H9 (cell line): ENCODE measurements at regions not wholly inside any gene's neighbourhood (a gene's known extent, or its start where the extent isn't known, plus 50 kb on each side); places are given as distances from the start of the nearest gene placed in this dataset.

Source experiments
- DNase-seq: peaks from one replicate; pipeline ENCODE4 v3.0.0-alpha.2; 2017
- H2AFZ ChIP-seq: one replicate; pipeline ENCODE4 v1.6.1; 2013; ENCODE audit warnings: mild to moderate bottlenecking, low read length, control low read depth, moderate library complexity
- H2AK5ac ChIP-seq: 2 replicates; pipeline ENCODE4 v1.6.1; 2013; ENCODE audit warnings: low read length, control low read depth, mixed read lengths; ENCODE audit not compliant: insufficient read length
- H2BK120ac ChIP-seq: one replicate; pipeline ENCODE4 v1.6.1; 2013; ENCODE audit warnings: low read depth, mild to moderate bottlenecking, low read length, control low read depth, inconsistent platforms; ENCODE audit not compliant: poor library complexity, severe bottlenecking
- H2BK12ac ChIP-seq: 2 replicates; pipeline ENCODE4 v1.6.1; 2013; ENCODE audit warnings: low read length, control low read depth, mixed read lengths, low read depth; ENCODE audit not compliant: insufficient read length
- H2BK15ac ChIP-seq: 2 replicates; pipeline ENCODE4 v1.6.1; 2013; ENCODE audit warnings: low read depth, low read length, control low read depth
- H2BK20ac ChIP-seq: one replicate; pipeline ENCODE4 v1.6.1; 2013; ENCODE audit warnings: low read depth, mild to moderate bottlenecking, low read length, control low read depth, inconsistent platforms; ENCODE audit not compliant: poor library complexity, severe bottlenecking
- H2BK5ac ChIP-seq: 2 replicates; pipeline ENCODE4 v1.6.1; 2013; ENCODE audit warnings: low read length, control low read depth, mixed read lengths; ENCODE audit not compliant: insufficient read length
- H3K14ac ChIP-seq: 2 replicates; pipeline ENCODE4 v1.6.1; 2013; ENCODE audit warnings: low read length, control low read depth; ENCODE audit not compliant: insufficient read depth
- H3K18ac ChIP-seq: 2 replicates; pipeline ENCODE4 v1.6.1; 2013; ENCODE audit warnings: low read depth, mild to moderate bottlenecking, mixed read lengths, low read length, control low read depth; ENCODE audit not compliant: insufficient read length
- H3K23ac ChIP-seq: 2 replicates; pipeline ENCODE4 v1.6.1; 2013; ENCODE audit warnings: low read length, control low read depth, mixed read lengths, low read depth; ENCODE audit not compliant: insufficient read length
- H3K23me2 ChIP-seq: 2 replicates; pipeline ENCODE4 v1.6.1; 2013; ENCODE audit warnings: low read depth, mild to moderate bottlenecking, mixed read lengths, low read length, control low read depth; ENCODE audit not compliant: insufficient read length, poor library complexity, severe bottlenecking
- H3K27ac ChIP-seq: 2 replicates; pipeline ENCODE4 v1.5.1; 2013; ENCODE audit warnings: low read length, control low read depth, mixed read lengths, low read depth; ENCODE audit not compliant: insufficient read length
- H3K27me3 ChIP-seq: 2 replicates; pipeline ENCODE4 v1.6.1; 2013; ENCODE audit warnings: low read length, control low read depth, inconsistent platforms; ENCODE audit not compliant: insufficient read depth
- H3K4ac ChIP-seq: 2 replicates; pipeline ENCODE4 v1.6.1; 2013; ENCODE audit warnings: low read depth, mild to moderate bottlenecking, control low read depth, inconsistent platforms, low read length, moderate library complexity
- H3K4me1 ChIP-seq: 2 replicates; pipeline ENCODE4 v1.6.1; 2013; ENCODE audit warnings: low read length, control low read depth, inconsistent platforms; ENCODE audit not compliant: insufficient read depth
- H3K4me2 ChIP-seq: 2 replicates; pipeline ENCODE4 v1.6.1; 2013; ENCODE audit warnings: low read length, control low read depth, mixed read lengths; ENCODE audit not compliant: insufficient read length, insufficient read depth
- H3K56ac ChIP-seq: 2 replicates; pipeline ENCODE4 v1.6.1; 2013; ENCODE audit warnings: low read depth, mild to moderate bottlenecking, mixed read lengths, low read length, control low read depth; ENCODE audit not compliant: insufficient read length
- H3K79me1 ChIP-seq: 2 replicates; pipeline ENCODE4 v1.6.1; 2013; ENCODE audit warnings: low read depth, mild to moderate bottlenecking, moderate library complexity, low read length, control low read depth, inconsistent platforms; ENCODE audit not compliant: insufficient read depth, poor library complexity, severe bottlenecking
- H3K79me2 ChIP-seq: 2 replicates; pipeline ENCODE4 v1.6.1; 2013; ENCODE audit warnings: low read length, control low read depth, inconsistent platforms; ENCODE audit not compliant: insufficient read depth
- H3K9ac ChIP-seq: 2 replicates; pipeline ENCODE4 v1.6.1; 2013; ENCODE audit warnings: low read length, control low read depth, mixed read lengths; ENCODE audit not compliant: insufficient read length; ENCODE audit errors: extremely low read depth
- H3K9me3 ChIP-seq: one replicate; pipeline ENCODE4 v1.6.1; 2013; ENCODE audit warnings: low read depth, low read length, inconsistent platforms; ENCODE audit not compliant: control insufficient read depth
- H3T11ph ChIP-seq: one replicate; pipeline ENCODE4 v1.6.1; 2013; ENCODE audit warnings: mild to moderate bottlenecking, low read length, control low read depth, inconsistent platforms
- H4K20me1 ChIP-seq: one replicate; pipeline ENCODE4 v1.6.1; 2013; ENCODE audit not compliant: control insufficient read depth, insufficient read length, insufficient read depth
- H4K5ac ChIP-seq: 2 replicates; pipeline ENCODE4 v1.6.1; 2013; ENCODE audit warnings: low read depth, mild to moderate bottlenecking, mixed read lengths, low read length, control low read depth; ENCODE audit not compliant: insufficient read length
- H4K8ac ChIP-seq: replicated peaks from 2 replicates; pipeline ENCODE4 v1.6.1; 2013; ENCODE audit warnings: low read length, control low read depth, mixed read lengths, low read depth; ENCODE audit not compliant: insufficient read length
- H4K91ac ChIP-seq: 2 replicates; pipeline ENCODE4 v1.6.1; 2013; ENCODE audit warnings: low read depth, mild to moderate bottlenecking, moderate library complexity, mixed read lengths, low read length, control low read depth; ENCODE audit not compliant: insufficient read length
- H3K27ac Mint-ChIP-seq, 3 experiments: 2 replicates in 2 of 3; 3 replicates in 1 of 3; pipeline ENCODE4 v1.8.0; 2020 to 2021; ENCODE audit warnings: mixed read lengths in 3 of 3, mild to moderate bottlenecking in 1 of 3, moderate library complexity in 1 of 3
- H3K27me3 Mint-ChIP-seq: 2 replicates; pipeline ENCODE4 v1.8.0; 2021; ENCODE audit warnings: low read depth, mild to moderate bottlenecking, moderate library complexity, mixed read lengths
- H3K36me3 Mint-ChIP-seq, 3 experiments: 2 replicates in 2 of 3; 3 replicates in 1 of 3; pipeline ENCODE4 v1.8.0; 2020 to 2021; ENCODE audit warnings: low read depth in 3 of 3, mixed read lengths in 3 of 3; ENCODE audit not compliant: insufficient read depth in 1 of 3
- H3K4me1 Mint-ChIP-seq, 2 experiments: 2 replicates each; pipeline ENCODE4 v1.8.0; 2020; ENCODE audit warnings: mixed read lengths in 2 of 2
- H3K4me3 Mint-ChIP-seq, 2 experiments: 2 replicates in 1 of 2; 3 replicates in 1 of 2; pipeline ENCODE4 v1.8.0; 2020 to 2021; ENCODE audit warnings: mild to moderate bottlenecking in 2 of 2, mixed read lengths in 2 of 2, moderate library complexity in 1 of 2
- H3K9me3 Mint-ChIP-seq, 2 experiments: 2 replicates in 1 of 2; 3 replicates in 1 of 2; pipeline ENCODE4 v1.8.0; 2020; ENCODE audit warnings: mild to moderate bottlenecking in 2 of 2, mixed read lengths in 2 of 2, moderate library complexity in 1 of 2
- WGBS: extraction: QIAGEN DNeasy Blood & Tissue Kit; methylation state at CpG from one replicate; pipeline ENCODE4 v1.1.7; 2013; ENCODE audit warnings: missing lambda C conversion rate, low lambda C conversion rate, mixed read lengths; ENCODE audit not compliant: insufficient read length; ENCODE audit errors: extremely low coverage; 5-methylcytosine and 5-hydroxymethylcytosine counted together
- TF ChIP-seq, protein P1 (sequence below): fragments of 200-600 bp; sonication (generic); conservative IDR thresholded peaks from 3 replicates; pipeline ENCODE4 v1.8.0; 2021; ENCODE audit warnings: antibody characterized with exemption, mild to moderate bottlenecking

DNA sequence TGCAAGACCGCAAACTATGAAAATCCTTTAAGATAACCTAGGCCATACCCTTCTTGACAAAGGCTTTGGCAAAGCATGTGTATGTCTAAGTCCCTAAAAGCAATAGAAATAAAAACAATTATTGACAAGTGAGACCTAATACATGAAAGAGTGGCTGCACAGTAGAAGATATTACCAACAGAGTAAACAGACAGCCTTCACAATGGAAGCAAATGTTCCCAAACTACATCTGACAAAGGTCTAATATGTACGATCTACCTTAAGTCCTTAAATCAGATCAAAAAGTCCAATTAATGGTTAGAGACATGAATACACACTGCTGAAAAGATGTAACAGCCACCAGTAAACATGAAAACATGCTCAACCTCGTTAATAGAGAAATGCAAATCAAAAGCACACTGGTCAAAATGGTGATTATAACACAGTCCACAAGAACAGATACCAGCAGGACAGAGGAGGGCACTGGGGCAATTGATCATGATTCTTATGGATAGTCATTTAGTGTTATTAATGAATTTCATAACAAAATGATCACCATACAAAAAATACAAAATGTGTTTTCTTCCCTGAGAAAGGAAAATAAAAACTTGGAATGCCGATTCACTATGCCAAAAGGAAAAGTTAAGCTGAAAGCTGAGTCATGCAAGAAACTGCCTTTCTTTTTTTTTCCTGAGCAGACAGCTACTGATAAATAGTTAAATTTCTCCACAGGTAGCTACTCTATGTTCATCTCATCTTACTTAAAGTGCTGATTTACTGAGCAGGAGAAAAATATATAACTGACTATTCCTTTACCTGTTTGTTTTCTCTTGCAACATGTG is 102.6 kb upstream of the VPREB1 start:
- no peak overlapping the region for H3K4me2 ChIP-seq
- no peak overlapping the region for H2BK15ac ChIP-seq
- no peak overlapping the region for H3K4ac ChIP-seq
- H3K18ac ChIP-seq, result no peak overlapping the region
- no peaks in the 10 kb centered on the region; a peak in 1 of 7 replicates for H3K36me3 Mint-ChIP-seq
- H2AFZ ChIP-seq, result no peak overlapping the region
- no peak for DNase-seq
- H2AK5ac ChIP-seq, result no peak overlapping the region
- no peaks in the 10 kb centered on the region for H4K20me1 ChIP-seq
- no peaks in the 10 kb centered on the region for H3K4me1 ChIP-seq
- no peak overlapping the region for H2BK12ac ChIP-seq
- TF ChIP-seq, protein P1, sequence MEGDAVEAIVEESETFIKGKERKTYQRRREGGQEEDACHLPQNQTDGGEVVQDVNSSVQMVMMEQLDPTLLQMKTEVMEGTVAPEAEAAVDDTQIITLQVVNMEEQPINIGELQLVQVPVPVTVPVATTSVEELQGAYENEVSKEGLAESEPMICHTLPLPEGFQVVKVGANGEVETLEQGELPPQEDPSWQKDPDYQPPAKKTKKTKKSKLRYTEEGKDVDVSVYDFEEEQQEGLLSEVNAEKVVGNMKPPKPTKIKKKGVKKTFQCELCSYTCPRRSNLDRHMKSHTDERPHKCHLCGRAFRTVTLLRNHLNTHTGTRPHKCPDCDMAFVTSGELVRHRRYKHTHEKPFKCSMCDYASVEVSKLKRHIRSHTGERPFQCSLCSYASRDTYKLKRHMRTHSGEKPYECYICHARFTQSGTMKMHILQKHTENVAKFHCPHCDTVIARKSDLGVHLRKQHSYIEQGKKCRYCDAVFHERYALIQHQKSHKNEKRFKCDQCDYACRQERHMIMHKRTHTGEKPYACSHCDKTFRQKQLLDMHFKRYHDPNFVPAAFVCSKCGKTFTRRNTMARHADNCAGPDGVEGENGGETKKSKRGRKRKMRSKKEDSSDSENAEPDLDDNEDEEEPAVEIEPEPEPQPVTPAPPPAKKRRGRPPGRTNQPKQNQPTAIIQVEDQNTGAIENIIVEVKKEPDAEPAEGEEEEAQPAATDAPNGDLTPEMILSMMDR, result no peak
- H3K9ac ChIP-seq, result no peak overlapping the region
- no peak overlapping the region for H3T11ph ChIP-seq
- H3K79me2 ChIP-seq, result no peaks in the 10 kb centered on the region
- no peak overlapping the region for H2BK120ac ChIP-seq
- no peak overlapping the region for H4K5ac ChIP-seq
- no CpG with 5 or more reads among the region's 4 CpGs for WGBS
- H4K91ac ChIP-seq, result no peak overlapping the region
- no peak overlapping the region for H3K56ac ChIP-seq
- no peaks in the 10 kb centered on the region for H3K79me1 ChIP-seq
- no peak overlapping the region for H3K23ac ChIP-seq
- H3K27ac Mint-ChIP-seq, result peak overlapping the region in 1 of 3 experiments; percentile 93; a peak in 3 of 7 replicates
- peaks cover 92% of the 10 kb centered on the region for H3K27me3 Mint-ChIP-seq
- H3K27me3 ChIP-seq, result peaks cover 14% of the 10 kb centered on the region
- H2BK20ac ChIP-seq, result no peak overlapping the region
- no peak overlapping the region for H2BK5ac ChIP-seq
- no peak overlapping the region for H3K14ac ChIP-seq
- H3K4me3 Mint-ChIP-seq, result no peak overlapping the region; a peak in 1 of 5 replicates
- no peak overlapping the region for H3K27ac ChIP-seq
- no peak overlapping the region for H4K8ac ChIP-seq
- H3K9me3 Mint-ChIP-seq, result peaks cover 0 to 7% of the 10 kb centered on the region in 2 experiments; a peak in 3 of 5 replicates
- no peaks in the 10 kb centered on the region for H3K9me3 ChIP-seq
- peaks cover 14 to 23% of the 10 kb centered on the region in 2 experiments for H3K4me1 Mint-ChIP-seq
- H3K23me2 ChIP-seq, result no peaks in the 10 kb centered on the region
